Hepatocyte (in vitro differentiated cells): ENCODE measurements at regions not wholly inside any gene's neighbourhood (a gene's known extent, or its start where the extent isn't known, plus 50 kb on each side); places are given as distances from the start of the nearest gene placed in this dataset.

Experiments
- DNase-seq: peaks from one replicate; pipeline ENCODE4 v3.0.0-alpha.2; 2016; ENCODE audit warnings: low spot score
- H2AFZ ChIP-seq: fragments of 200-600 bp; sonication (generic); 2 replicates; pipeline ENCODE4 v1.6.0; 2016; ENCODE audit warnings: antibody characterized with exemption, mild to moderate bottlenecking
- H3K27ac ChIP-seq: fragments of 200-600 bp; sonication (generic); 2 replicates; pipeline ENCODE4 v1.5.1; 2016; ENCODE audit warnings: mild to moderate bottlenecking
- H3K27me3 ChIP-seq: fragments of 200-600 bp; sonication (generic); 2 replicates; pipeline ENCODE4 v1.6.1; 2016
- H3K36me3 ChIP-seq: fragments of 200-600 bp; sonication (generic); replicated peaks from 2 replicates; pipeline ENCODE4 v1.5.1; 2016; ENCODE audit warnings: low read depth; ENCODE audit not compliant: insufficient read depth
- H3K4me1 ChIP-seq: fragments of 200-600 bp; sonication (generic); 2 replicates; pipeline ENCODE4 v1.5.1; 2016; ENCODE audit warnings: mild to moderate bottlenecking, moderate library complexity; ENCODE audit not compliant: insufficient read depth
- H3K4me2 ChIP-seq: fragments of 200-600 bp; sonication (generic); 2 replicates; pipeline ENCODE4 v1.6.0; 2016
- H3K4me3 ChIP-seq: fragments of 200-600 bp; sonication (generic); 2 replicates; pipeline ENCODE4 v1.5.1; 2016; ENCODE audit warnings: mild to moderate bottlenecking
- H3K79me2 ChIP-seq: fragments of 200-600 bp; sonication (generic); 2 replicates; pipeline ENCODE4 v1.6.0; 2017; ENCODE audit warnings: mild to moderate bottlenecking
- H3K9me2 ChIP-seq: fragments of 200-600 bp; sonication (generic); replicated peaks from 2 replicates; pipeline ENCODE4 v1.6.0; 2017; ENCODE audit warnings: mild to moderate bottlenecking; ENCODE audit not compliant: insufficient read depth
- H3K9me3 ChIP-seq: fragments of 200-600 bp; sonication (generic); 2 replicates; pipeline ENCODE4 v1.5.1; 2016; ENCODE audit warnings: low read depth, mild to moderate bottlenecking
- H4K20me1 ChIP-seq: fragments of 200-600 bp; sonication (generic); 2 replicates; pipeline ENCODE4 v1.6.0; 2016; ENCODE audit warnings: mild to moderate bottlenecking; ENCODE audit not compliant: insufficient read depth, poor library complexity, severe bottlenecking
- EZH2 ChIP-seq: fragments of 200-600 bp; sonication (generic); IDR thresholded peaks from 2 replicates; pipeline ENCODE4 v1.6.1; 2016; ENCODE audit warnings: antibody characterized with exemption, mild to moderate bottlenecking, borderline replicate concordance
- EZH2phosphoT487 ChIP-seq: fragments of 200-600 bp; sonication (generic); IDR thresholded peaks from one replicate; pipeline ENCODE4 v1.6.1; 2018; ENCODE audit warnings: antibody characterized with exemption, mild to moderate bottlenecking, low read depth, moderate library complexity; ENCODE audit not compliant: unreplicated experiment, severe bottlenecking
- WGBS: methylation state at CpG from one replicate; pipeline ENCODE4 v1.1.6; 2016; ENCODE audit warnings: low lambda C conversion rate; ENCODE audit errors: missing lambda C conversion rate; 5-methylcytosine and 5-hydroxymethylcytosine counted together
- TF ChIP-seq, protein P1 (sequence below): fragments of 200-600 bp; sonication (generic); IDR thresholded peaks from 2 replicates; pipeline ENCODE4 v1.5.1; 2016; ENCODE audit warnings: antibody characterized with exemption, mild to moderate bottlenecking; ENCODE audit not compliant: poor library complexity

DNA sequence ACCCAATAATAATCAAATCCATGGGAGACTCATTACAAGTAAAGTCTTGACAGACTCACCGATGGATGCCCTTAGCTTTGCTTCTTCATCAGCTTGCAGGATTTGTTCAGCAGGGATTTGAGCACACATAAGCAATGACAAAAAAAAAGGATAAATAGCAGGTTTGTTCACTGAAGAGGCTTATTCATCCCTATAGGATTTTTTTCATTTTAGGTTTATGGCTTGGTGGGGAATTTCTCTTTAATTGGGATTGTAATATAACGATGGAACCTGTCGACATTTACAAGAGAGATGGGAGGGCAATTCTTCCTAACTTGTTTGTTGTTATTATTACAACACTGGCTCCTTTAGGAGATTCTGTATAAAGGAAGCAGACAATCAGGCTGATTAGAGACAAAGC lies 649.1 kb upstream of the PLXNA2 start:
- 88% methylated on average over 3 of the region's 3 CpGs for WGBS
- Histone ChIP-seq H3K9me3 (no peaks in the 10 kb centered on the region), H3K4me1 (no peaks in the 10 kb centered on the region), H3K27ac (no peak overlapping the region), H4K20me1 (no peaks in the 10 kb centered on the region), H3K79me2 (no peaks in the 10 kb centered on the region), H3K4me2 (no peak overlapping the region), H3K36me3 (no peaks in the 10 kb centered on the region), H3K9me2 (no peaks in the 10 kb centered on the region), H3K27me3 (no peaks in the 10 kb centered on the region), H3K4me3 (no peak overlapping the region), H2AFZ (no peak overlapping the region)
- no peak for DNase-seq
- TF ChIP-seq EZH2phosphoT487 (no peak), EZH2 (no peak)
- TF ChIP-seq, protein P1, sequence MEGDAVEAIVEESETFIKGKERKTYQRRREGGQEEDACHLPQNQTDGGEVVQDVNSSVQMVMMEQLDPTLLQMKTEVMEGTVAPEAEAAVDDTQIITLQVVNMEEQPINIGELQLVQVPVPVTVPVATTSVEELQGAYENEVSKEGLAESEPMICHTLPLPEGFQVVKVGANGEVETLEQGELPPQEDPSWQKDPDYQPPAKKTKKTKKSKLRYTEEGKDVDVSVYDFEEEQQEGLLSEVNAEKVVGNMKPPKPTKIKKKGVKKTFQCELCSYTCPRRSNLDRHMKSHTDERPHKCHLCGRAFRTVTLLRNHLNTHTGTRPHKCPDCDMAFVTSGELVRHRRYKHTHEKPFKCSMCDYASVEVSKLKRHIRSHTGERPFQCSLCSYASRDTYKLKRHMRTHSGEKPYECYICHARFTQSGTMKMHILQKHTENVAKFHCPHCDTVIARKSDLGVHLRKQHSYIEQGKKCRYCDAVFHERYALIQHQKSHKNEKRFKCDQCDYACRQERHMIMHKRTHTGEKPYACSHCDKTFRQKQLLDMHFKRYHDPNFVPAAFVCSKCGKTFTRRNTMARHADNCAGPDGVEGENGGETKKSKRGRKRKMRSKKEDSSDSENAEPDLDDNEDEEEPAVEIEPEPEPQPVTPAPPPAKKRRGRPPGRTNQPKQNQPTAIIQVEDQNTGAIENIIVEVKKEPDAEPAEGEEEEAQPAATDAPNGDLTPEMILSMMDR: no peak

- Histone ChIP-seq H3K4me2 (no peak overlapping the region), H3K9me2 (no peaks in the 10 kb centered on the region), H3K36me3 (no peaks in the 10 kb centered on the region), H3K27ac (no peak overlapping the region), H4K20me1 (no peaks in the 10 kb centered on the region), H3K4me3 (no peak overlapping the region), H3K79me2 (no peaks in the 10 kb centered on the region), H2AFZ (no peak overlapping the region), H3K9me3 (no peaks in the 10 kb centered on the region), H3K27me3 (no peaks in the 10 kb centered on the region), H3K4me1 (no peaks in the 10 kb centered on the region)
- TF ChIP-seq EZH2 (no peak), EZH2phosphoT487 (no peak)
- TF ChIP-seq, protein P1: no peak
- WGBS: 94% methylated on average over 1 of the region's 1 CpG
- DNase-seq: no peak
These were observed 651.0 kb upstream of the PLXNA2 start for GRCh38 chr1:208895181-208895580.

DNA sequence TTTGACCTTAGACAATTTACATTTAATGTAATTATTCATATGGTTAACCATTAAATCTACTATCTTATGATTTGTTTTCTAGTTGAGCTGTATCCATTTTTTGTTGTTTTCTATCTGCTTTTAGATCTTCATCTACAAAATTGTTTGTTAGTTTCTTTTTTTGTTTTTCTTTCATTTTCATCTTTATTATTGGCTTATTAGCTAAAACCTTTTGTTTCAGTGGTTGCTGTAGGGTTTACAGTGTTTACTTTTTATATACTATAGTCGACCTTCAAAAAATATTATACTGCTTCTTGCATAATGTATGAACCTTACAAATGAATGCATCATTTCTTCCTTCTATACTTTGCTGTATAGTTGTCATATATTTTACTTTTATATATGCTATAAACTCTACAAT lies 651.6 kb upstream of the PLXNA2 start:
- DNase-seq: no peak
- 92% methylated on average over 1 of the region's 1 CpG for WGBS
- Histone ChIP-seq H3K27me3 (no peaks in the 10 kb centered on the region), H3K4me3 (no peak overlapping the region), H3K27ac (no peak overlapping the region), H3K9me2 (no peaks in the 10 kb centered on the region), H2AFZ (no peak overlapping the region), H4K20me1 (no peaks in the 10 kb centered on the region), H3K36me3 (no peaks in the 10 kb centered on the region), H3K4me2 (no peak overlapping the region), H3K79me2 (no peaks in the 10 kb centered on the region), H3K4me1 (no peaks in the 10 kb centered on the region), H3K9me3 (no peaks in the 10 kb centered on the region)
- TF ChIP-seq, protein P1: no peak
- no peak for TF ChIP-seq EZH2
- TF ChIP-seq EZH2phosphoT487: no peak

DNA sequence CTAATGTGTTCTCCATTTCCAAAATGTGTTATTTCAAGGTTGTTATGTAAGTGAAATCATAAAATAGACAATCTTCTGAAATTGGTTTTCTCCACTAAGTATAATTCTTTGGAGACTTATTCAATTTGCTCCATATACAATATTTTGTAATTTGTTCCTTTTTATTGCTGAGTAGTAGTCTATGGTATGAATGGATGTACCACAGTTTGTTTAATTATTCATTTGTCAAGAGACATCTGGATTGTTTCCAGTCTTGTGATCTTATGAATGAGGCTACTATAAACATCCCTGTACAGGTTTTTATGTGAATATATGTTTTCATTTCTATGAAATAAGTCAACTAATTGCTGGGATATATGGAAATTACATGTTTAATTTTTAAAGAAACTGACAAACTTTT lies 652.6 kb upstream of the PLXNA2 start:
- no peaks in the 10 kb centered on the region for H3K79me2 ChIP-seq
- no peak overlapping the region for H3K4me3 ChIP-seq
- H3K27ac ChIP-seq: no peak overlapping the region
- no peaks in the 10 kb centered on the region for H3K4me1 ChIP-seq
- H3K36me3 ChIP-seq: no peaks in the 10 kb centered on the region
- TF ChIP-seq, protein P1: no peak
- TF ChIP-seq EZH2phosphoT487 (no peak), EZH2 (no peak)
- no peaks in the 10 kb centered on the region for H4K20me1 ChIP-seq
- H3K4me2 ChIP-seq: no peak overlapping the region
- no peak for DNase-seq
- no peaks in the 10 kb centered on the region for H3K9me2 ChIP-seq
- H3K9me3 ChIP-seq: no peaks in the 10 kb centered on the region
- H3K27me3 ChIP-seq: no peaks in the 10 kb centered on the region
- H2AFZ ChIP-seq: no peak overlapping the region
